GM21717 (cell line): ENCODE measurements at regions not wholly inside any gene's neighbourhood (a gene's known extent, or its start where the extent isn't known, plus 50 kb on each side); places are given as distances from the start of the nearest gene placed in this dataset.

ENCODE experiments used
- ATAC-seq: cut with Tn5 transposase; IDR thresholded peaks from one replicate; pipeline ENCODE4 v1.9.1; 2021; ENCODE audit warnings: mild to moderate bottlenecking, moderate library complexity; ENCODE audit not compliant: unreplicated experiment

DNA sequence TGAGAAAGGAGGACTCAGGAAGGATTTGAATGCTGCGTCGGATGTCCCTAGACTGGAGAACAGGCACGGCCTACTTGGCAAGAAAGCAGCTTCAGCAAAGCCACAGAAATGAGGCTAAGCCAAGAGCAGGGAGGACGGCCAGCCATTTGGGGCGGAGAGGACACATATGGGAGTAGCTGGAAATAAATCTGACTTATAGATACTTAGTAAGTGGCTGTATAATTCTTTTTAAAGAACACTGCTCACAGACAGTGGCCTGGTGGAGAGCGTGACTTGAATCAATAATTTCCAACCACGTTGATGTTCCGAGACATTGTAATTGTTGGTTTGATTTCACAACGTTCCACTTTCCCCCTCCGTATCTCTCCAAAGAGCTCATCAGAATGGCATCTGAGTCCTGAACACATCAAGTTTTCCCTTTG, 67.7 kb upstream of the JCAD start:
- ATAC-seq, result no peak

DNA sequence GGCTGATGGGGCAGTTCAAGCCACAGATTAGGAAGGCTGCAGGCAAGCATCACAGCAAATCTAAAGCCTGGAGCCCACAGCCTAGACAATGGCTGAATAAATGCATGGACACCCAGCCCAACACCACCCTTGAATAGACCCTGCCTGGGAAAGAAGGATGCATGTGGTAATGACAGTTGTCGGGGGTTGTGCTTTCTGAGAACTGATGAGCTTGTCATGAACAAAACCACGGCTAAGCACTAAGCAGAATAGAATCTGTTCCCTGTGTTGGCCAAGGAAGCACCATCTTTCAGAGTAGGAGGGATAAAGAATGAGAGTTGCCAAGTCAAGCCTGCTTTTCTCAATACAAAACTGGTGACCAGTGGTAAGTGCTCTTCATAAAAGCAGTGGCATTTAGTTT, 66.1 kb upstream of the JCAD start:
- ATAC-seq, result no peak

DNA sequence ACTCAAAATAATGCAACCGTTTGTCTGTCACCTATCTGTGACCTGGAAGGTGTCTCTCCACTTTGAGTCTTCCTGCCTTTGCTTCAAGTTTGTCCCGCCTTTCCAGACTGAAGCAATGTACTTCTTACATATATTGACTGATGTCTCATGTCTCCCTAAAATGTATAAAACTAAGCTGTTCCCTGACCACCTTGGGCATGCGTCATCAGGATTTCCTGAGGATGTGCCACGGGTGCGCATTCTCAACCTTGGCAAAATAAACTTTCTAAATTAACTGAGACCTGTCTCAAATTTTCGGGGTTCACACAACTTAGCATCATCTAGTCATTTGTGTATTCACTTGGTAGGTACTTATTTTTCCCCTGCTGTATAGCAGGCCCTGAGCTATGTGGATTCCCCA, 65.3 kb upstream of the JCAD start:
- ATAC-seq, result no peak

DNA sequence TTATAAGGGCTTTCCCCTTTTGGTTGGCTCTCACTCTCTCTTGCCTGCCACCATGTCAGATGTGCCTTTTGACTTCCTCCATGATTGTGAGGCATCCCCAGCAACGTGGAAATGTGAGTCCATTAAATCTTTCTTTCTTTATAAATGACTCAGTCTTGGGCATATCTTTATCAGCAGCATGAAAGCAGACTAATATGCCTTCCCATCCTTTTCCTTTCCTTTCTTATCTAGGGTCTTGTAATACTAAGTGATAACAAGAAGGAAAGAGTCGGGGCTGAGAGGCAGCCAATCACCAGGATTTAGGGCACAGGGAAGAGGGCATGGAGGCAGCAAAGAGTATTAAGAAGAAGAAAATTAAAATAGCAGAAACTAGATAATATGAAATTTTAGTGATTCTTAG, 62.0 kb upstream of the JCAD start:
- ATAC-seq, result no peak

DNA sequence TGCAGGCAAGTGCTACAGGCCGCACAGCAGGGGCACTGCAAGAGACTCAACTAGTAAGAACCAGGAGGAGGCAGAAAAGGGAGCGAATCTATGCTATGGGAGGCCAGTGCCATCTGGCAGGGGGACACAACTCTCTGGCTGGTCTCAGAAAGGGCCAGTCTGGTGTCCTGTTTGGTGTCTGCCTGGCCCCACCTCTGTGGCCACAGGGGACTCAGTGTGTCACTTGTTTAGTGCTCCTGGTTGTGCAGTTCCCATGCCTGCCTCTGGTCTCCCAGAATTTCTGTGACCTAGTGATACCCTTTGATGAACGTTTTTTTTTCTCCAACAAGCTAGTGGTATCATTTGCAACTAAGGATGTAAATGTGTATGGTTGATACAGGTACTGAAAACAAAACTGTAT, 59.2 kb upstream of the JCAD start:
- no peak for ATAC-seq

DNA sequence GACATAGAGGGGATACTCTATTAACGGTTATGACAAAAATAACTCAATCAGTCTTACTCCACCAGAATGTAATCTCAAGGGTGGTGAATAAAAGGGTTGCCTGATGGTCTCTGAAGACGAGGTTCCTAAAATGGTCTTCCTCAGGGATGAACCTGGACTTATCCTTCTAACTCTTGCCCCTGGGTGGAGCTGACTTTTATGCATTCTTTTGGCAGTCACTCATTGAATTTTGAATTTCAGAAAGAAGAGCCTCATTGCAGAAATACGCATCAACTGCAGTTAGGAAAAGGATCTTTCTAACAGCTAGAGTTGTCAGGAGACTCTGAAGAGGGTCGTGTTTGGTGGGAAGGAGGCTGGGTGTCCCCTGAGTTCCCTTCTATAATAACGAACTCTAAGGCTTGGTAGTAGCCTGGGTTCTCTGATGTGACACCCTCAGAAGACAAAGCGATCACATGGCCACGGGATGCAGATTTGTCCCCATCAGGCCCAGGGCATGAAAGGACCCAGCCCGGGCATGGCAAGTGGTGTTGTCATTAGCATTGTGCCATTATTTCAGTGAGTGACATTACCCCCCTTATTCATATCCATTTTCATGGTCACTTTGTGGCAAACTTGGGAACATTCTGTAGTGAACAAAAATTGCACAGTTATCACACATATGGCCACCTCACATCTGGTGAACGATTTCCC, 58.6 kb upstream of the JCAD start:
- no peak for ATAC-seq

DNA sequence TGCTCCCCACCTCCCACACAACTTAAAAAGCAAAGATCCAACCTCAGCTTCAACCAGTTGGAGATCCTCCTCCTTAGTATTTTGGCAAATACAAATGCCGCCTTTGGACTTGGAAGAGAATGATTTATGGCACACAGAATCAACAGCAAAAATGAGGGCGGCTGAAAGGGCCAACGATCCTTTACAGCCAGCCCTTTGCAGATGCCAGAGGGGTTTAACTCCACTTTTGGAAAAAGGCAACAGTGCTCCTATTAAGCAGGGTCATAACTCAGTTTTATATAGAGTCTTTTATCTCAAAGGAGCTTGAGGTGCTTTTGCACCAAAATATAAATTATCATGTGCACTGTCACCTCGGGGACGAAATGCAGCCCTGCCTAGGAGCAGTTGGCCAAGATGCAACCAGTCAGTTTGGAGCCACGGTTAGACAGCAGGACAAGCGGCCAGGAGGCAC, 56.7 kb upstream of the JCAD start:
- ATAC-seq, result no peak

DNA sequence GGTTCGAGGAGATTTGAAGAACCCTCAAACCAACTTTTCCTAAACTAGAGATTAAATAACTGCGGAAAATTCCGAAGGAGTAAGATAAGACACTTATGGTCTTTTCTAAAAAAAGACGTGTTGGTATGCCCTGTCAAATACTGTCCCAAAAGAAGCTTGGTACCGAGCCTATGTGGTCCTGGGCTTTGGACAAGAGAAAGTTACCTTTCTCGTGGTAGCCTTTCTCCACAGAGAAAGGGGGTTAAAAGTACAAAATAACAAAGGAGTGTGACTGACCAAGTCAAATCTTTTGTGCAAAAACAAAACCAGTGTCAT, 56.2 kb upstream of the JCAD start:
- ATAC-seq, result no peak

DNA sequence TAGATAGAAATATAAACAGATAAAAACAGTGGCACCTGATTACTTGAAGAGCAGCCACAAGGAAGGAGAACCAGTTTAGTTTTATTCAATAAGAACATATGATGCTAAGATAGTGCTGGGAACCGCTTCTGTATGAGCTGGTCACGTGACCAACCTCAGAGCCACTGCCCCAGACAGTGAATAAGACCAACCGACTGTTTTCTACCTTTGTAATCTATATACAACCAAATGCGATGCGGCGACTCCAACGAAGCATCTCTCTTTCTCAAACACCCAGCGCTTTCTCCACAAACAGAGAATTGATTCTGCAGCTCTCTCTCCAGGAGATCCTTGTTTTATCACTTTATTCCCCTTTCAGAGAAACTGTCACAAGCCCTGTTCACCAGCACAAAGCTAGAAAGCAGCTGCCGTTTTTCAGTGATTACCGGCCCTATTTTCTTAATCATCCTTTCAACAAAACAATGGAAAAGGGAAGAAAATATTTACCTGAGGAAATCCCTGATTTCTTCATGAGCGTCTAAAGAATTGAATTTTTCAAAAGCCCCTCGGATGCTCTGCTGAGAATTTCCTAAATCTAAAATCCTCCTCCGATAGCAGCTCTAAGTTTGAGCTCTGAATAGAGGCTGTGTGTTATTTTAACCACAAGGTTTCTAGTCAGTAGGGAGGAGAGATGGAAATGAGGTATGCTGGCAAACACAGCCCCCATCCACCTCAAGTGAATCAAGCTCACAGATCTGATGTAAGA, 55.7 kb upstream of the JCAD start:
- no peak for ATAC-seq

DNA sequence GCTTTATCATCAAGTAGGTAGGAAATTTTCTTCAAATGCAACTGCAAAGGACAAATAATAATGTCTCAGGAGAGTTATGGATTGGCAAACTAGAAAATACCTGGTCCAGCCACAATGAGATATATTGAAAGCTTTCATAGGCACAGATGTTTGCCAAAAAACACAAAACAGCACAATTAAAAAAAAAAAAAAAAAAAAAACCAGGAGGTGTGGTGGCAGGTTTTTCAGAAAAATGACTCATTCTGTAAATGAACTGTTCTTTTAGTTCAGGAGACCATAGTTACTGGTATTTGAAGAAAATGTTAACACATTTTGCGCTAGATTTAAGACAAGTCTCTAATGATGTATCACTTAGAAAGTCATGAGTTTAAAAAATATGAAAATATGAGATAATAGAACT, 55.0 kb upstream of the JCAD start:
- no peak for ATAC-seq

DNA sequence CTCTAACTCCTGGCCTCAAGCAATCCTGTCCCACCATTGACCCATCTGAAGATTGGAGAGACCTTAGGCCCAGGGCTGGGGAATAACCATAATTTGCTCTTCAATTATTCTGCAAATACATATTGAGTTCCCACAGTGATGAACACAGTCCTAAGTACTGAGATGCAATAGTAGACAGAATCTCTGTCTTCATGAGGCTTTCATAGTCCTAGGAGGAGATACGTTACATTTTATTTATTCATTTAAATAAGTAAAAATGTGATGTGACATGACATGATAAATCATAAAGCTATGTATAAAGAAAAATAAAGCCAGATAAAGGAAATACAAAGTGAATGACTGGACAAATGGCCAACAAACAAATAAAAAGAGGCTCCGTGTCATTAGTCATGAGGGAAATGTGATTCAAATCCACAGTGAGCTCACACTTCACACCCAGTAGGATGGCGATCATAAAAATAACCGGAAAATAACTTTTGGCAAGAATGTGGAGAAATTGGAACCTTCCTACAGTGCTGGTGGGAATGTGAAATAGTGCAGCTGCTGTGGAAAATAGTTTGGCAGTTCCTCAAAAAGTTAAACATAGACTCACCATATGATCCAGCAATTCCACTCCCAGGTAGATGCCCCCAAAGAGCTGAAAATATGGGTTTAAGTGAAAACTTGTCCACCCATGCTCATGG, 52.1 kb upstream of the JCAD start:
- no peak for ATAC-seq
